ENCODE measurements at regions not wholly inside any gene's neighbourhood (a gene's known extent, or its start where the extent isn't known, plus 50 kb on each side); places are given as distances from the start of the nearest gene placed in this dataset.

DNA sequence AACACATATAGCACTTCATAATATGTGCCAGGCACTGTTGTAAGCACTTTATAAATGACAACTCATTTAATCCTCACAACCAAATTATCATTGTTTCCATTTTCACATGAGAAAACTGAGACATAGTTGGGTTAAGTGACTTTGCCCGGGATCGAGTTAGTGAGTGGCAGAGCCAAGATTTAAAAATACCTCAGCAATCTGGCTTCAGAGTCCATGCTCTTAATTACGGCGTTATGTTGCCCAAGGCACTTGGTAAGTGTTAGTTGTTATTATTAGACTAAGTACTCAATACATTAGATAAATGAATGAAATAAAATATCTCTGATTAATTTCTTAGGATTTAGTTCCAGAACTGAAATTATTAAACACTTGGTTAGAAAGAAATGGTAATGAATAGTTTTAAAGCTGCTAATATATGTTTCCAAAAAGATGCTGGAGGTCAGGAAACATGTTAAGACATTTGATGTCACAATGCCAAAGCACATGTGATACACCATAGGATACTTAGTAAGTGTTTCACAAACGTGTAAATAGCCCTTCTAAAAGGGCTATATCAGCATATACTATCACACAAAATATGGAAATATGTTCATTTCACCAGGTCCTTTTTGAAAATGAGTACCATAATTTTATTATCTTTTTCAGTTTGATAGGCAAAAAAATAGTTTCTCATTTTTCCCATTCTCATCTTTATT, 301.9 kb downstream of the GPAT3 start:
- TF ChIP-seq EZH2phosphoT487 (IDR thresholded peaks at IDR 0.05; ENCODE audit: insufficient read depth, low read depth) (no peak), EZH2 (IDR thresholded peaks at IDR 0.05; ENCODE audit: insufficient read depth, poor library complexity, severe bottlenecking) (no peak)
